NCI-H2196 treated with DMSO at 0.1 percent for 48 hours (cell line): ENCODE measurements at regions not wholly inside any gene's neighbourhood (a gene's known extent, or its start where the extent isn't known, plus 50 kb on each side); places are given as distances from the start of the nearest gene placed in this dataset.

Experiments used
- DNase-seq: peaks from one replicate; lab custom pipeline; 2025; ENCODE audit not compliant: unreplicated experiment; lab: John Stamatoyannopoulos, UW

DNA sequence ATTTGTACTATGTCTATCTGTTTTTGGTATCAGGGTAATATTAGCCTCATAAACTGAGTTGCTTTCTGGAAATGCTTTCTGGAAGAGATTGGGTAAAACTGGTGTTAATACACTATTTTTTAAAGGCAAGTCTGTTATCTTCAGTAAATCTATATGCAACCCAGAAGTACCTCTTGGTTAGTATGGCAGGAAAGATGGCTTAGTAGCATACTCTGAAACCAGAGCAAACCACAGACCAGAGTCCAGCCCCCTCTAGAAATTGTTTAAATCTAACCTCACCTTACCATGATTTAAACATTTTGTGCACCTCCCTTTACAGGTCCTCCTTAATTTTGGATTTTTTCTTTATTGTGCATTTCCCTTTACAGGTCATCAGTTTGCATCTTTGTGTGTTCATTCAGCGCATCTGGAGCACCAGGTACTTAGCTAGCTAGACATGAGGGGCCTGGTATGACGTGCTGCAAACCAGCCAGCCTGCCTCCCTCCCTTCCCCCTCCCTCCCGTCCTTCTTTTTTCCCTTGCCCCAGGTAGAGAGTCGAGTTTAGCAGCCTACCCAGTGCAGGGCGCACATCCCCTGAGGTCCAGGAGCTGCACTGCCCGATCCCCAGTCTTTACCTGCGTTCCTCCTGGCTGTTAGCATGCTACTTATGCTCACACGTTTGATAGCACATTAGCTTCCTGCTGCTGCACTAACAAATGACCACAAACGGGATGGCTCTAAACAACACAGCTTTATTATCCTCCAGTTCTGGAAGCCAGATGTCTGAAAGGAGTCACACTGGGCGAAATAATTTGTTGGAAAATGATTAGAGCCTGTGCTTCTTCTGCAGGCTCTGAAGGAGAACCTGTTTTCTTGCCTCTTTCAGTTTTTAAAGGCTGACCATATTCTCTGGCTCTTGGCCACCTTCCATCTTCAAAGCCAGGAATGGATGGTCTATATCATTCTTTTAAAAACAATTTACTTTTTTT, 299.9 kb upstream of the HABP2 start:
- no peak for DNase-seq

DNA sequence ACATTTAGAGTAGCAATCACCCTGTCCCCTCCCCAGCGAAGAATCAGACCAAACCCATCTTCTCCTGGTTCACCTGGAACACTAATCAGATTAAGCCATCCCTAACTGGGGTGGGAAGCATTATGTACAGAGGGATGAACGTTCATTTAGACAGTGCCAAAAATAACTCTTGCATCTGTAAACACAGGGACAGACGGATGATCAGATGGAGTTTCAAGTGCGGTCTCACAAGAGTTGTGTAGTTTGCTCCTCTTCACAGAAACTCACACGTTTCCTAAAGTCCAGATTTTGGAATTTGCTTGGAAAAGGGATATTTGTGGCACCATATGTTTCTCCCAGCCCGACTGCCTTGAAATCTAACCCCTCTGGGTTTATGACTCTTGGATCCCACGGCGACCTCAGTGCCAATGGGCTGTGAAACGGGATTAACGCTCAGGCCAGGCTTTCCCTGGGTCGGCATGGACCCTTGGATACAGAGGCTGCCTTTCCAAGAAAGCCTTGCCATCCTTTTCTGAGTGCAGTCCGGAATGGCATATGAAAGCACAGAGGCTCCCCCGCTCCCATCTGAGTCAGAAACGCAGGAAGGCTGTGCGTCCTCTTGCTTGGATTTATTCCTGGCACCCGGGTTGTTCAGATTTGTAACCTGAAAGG, 293.2 kb upstream of the HABP2 start:
- no peak for DNase-seq

DNA sequence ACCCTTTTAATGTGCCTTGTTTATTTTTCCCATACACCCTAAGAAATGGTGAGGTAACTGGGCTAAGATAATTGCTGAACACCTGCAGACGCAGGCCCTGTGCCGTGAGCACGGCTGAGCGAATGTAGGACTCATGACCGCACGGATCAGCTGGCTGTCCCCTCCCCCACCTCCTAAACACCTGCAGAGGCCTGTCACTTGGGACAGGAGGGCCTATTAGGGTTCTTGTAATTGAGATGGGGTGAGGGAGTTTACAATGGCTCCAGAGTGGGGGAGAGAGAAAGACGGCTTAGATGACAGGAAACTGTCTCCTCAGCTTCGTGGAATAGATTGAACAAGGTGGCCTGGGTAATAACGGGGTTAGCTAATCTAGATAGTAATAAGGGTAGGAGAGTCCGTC, 291.7 kb upstream of the HABP2 start:
- no peak for DNase-seq

DNA sequence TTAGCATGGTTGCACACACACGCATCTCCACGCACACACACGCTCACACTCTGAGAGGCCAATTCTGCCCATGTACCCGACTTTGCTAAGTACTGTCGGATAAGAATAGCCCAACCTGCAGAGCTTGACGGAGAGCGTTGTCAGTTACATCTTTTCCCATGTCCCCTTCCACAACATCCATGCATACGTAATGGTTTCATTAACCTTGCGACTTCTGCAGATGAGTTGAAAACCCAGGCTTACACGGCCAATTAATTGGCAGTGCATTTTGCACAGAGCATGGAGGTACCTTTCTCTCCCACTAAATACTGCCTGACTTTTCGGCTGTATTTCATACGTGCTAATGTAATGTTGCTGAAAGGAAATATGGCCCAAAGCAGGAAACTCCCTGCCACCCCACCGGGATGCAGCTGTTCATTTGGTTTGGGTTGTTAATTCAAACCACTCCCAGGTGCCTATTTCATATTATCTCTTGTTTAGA, 291.2 kb upstream of the HABP2 start:
- DNase-seq, result no peak

DNA sequence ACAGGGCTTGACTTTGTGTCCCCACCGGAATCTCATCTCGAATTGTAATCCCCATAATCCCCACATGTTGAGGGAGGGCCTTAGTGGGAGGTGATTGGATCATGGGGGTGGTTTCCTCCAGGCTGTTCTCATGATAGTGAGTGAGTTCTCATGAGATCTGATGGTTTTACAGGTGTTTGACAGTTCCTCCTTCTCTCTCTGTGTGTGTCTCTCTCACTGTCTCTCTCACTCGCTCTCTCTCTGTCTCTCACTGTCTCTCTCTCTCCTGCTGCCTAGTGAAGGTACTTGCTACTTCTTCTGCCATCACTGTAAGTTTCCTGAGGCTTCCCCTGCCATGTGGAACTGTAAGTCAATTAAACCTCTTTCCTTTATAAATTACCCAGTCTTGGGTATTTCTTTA, 289.8 kb upstream of the HABP2 start:
- DNase-seq, result no peak

DNA sequence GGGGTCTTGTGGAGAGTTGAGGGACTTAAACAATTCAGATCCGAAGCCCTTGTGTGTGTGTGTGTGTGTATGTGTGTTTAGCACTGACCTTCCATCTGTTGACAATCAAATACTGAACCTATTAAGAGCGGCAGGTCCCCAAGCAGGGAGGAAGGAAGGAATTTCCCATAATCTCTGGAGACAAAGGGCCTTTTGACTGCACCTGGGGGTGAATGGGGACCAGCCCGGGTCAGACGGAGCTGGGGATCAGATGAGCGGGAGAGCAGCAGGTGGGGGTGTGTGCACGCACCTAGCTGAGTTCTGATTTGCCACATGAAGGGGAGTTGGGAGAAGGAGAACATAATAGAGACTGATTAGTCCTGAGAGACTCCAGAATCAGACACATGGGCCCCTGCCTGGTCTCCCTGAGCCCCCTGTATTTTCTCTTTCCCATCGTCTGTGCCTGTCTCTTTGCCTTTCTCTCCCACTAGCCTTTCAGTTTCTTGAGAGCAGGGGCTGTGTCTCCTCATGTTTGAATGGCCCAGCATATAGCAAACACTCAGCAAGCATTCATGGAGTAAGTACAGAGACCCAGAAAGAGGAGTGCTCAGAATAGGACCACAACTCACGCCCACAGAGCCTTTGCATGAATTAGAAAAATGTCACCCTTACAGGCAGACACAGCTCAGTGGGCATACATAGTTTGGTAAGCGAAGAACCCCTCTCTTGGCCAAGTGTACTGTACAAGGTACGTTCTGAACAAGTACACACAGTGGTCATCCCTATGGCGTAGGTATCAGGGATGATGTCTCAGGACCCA, 288.3 kb upstream of the HABP2 start:
- no peak for DNase-seq

DNA sequence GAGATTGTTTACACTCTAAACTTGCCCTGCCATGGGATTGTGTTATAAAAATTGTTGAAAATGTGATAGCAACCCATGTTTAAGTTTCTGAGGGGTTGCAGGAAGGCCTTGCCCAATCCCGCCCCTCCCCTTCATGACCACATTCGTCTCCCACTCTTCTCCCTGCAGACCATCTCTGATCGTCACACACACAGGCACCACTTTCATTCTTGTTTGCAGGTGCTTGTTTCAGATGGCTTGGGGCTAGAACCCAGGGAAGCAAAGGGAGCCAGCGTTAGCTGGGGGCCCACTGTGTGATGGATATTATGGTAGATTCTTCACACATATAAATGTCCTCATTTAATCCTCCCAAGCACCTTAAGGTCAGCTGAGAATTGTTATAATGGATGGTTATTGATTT, 286.7 kb upstream of the HABP2 start:
- no peak for DNase-seq

DNA sequence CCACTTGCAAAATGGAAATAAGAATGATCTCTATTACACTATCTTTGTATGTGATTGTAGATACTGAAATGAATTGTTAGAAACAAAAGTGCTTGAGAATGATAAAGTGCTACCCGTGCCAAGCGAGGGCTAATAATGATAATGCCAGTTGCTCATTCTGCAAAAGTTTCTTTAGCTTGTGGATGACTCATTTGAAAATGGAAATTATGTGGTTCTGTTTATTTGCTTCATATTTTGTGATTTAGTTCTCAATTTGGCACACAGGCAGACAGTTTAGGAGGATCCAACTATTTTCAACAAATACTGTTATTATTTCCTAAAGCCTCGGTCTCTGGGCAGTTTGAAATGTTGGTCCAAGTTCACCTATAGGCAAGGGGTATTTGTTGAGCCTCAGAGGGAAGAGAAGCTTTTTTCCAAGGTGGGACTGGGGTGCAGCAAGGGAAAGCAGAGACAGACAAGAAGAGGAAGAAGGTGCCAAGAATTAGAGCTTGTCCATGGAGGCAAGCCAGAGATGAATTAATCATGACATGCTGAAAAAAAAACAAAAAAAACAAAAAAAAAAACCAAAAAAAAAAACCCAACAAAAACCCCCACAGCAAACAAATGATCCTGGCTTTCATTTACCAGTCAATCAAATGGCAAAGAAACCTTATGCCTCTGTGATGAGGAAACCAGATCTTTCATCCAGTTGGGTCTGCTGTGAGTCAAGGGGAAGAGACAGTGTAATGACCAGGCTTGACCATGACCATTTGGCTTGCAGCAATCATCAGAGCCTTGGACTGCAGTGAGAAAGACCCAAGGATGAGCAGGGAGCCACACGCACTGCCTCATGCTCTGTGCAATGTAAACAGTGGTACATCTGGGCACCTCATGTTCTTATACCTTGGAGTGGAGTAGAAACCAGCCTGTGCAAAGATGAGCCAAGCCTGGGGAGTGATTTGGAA, 285.0 kb upstream of the HABP2 start:
- DNase-seq, result no peak

DNA sequence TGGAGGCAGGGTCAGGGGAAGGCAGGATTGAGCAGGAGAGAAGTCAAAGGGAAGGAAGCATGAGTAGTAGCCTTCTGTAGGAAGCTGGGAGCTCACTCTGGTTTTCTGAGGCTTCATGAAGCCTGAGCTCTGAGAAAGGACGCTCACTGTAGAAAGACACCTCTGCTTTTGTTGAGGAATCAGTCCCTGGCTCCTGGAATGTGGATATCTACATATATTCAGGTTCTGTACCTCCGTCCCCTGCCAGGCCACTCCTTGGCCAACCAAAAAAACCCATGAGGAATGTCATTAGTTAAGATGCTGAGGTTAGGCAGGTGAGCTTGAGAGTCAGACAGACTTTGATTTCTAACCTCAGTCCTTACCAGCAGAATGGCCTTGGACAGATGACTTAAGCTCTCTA, 283.5 kb upstream of the HABP2 start:
- no peak for DNase-seq

DNA sequence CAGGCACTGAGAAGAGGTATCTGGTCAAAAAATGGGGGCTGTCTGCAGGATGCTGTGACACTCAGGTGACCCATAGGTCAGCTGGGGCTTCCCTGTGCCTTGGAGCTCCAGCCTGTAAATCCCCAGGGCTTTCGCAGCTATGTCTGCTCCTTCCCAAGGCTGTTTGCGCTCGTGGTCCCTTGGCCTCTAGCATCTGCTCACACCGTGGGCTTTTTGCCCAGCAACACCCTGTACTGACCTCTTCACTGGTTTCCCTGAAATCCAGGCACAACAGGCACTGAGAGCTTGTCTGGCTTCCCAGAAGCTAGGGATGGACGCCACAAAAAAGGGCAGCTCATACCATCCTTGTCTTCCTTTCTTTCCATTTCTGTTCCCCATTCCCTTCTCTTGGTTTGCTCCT, 280.3 kb upstream of the HABP2 start:
- DNase-seq, result no peak

DNA sequence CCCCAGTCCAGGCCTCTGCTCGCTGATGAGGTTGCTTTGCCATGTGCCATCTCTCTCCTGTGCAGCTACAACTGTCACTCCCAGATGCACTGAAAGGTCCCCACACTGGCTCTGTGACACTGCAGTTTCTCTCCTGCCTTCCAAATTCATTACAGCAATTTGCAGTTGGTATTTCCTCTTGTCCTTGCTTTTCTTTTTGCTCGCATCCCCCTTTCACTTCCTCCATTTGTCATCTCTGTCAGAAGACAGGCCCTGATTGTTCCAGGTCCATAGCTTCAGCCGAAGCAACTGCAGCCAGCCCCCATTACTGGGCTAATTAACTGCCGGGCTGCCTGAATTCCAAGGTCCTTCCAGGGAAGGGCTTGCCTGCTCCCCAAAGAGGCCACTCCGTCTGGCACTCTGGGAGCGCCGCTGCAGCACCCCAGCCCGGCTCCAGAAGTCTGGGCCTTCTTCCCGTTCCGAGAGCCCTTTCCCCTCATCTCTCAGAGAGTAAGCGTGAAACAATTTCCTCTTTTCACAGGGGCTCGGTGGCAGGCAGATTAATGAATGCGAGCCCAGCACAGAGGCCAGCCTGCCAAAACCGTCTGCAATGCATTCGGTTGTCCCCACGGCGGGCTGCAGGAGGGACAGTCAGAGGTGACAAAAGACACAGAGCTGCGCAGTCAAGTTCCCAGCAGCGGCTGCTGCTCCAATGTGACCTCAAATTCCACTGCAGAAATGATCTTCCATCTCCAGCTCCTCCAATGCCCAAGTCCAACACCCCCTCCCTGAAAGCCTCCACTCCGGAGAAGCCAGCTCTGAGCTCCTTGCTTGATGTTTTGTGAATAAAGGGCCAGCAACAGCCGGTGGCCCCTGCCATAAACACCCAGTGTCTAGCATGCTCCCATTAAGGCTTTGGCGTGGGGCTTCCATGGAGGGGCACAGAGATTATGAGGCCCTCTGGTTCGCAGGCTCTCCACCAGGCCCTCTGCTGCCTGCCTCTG, 279.4 kb upstream of the HABP2 start:
- DNase-seq, result no peak

DNA sequence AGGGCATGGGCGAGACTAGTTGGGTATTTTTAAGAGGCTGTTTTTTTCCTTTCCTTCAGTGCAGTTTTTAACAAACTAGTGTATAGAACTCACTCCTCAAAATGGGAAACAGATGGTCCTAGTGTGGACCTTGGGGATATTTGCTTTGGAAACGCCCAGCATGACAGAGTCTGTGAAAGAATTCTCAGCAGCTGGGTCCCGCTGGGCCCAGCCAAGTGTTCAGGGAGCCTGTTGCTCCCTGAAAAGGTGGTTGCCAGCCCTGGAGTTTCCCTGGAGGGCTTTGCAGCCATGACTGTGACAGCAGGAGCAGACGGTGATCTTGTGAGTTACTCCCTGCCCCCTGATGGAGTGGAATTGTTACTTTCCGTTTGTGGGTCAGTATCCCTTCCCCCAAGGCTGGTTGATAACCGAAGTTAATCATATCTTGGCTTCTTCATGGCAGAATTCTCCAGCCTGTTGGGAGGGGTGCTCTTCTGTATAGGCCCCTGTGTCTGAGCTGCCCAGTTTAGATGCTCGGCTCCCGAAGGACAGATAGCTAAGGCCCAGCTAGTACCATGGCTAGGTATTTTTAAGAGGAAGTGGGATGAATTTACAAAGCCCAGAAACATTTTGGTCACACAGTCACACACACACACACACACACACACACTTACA, 278.6 kb upstream of the HABP2 start:
- no peak for DNase-seq

DNA sequence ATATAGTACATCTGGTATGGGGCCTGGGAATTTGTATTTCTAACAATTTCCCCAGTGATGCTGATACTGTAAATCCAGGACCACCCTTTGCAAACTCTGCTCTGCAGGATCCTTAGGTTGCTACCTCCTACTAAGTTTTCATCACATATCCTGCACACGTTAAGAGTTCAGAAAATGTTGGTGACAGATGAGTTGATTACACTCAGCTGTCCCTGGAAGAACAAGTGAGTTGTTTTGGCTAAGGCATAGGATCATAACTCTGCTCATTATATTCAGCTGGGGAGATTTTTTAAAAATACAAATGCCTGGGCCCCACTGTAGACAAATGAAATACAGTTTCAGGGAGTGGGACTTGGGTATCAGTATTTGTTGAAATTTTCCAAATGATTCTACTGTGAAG, 274.6 kb upstream of the HABP2 start:
- DNase-seq, result no peak

DNA sequence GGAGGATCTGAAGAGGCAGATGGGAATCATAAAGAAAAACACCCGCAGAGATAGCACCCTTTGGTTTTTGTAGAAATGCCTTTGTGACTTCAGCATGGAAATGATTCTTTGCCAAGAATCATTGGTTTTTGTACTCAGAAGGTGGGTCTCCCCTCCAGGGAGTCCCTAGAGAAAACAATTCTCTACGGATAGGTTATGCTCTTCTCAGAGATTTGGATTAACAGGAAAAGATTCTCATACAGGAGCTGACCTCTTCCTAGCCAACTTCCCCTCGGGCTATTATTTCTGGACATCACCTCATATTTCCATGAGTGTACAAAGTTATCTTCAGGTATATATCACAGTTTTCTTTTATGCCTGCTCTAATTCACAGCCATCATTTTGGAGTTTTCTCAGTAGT, 274.2 kb upstream of the HABP2 start:
- DNase-seq, result no peak

DNA sequence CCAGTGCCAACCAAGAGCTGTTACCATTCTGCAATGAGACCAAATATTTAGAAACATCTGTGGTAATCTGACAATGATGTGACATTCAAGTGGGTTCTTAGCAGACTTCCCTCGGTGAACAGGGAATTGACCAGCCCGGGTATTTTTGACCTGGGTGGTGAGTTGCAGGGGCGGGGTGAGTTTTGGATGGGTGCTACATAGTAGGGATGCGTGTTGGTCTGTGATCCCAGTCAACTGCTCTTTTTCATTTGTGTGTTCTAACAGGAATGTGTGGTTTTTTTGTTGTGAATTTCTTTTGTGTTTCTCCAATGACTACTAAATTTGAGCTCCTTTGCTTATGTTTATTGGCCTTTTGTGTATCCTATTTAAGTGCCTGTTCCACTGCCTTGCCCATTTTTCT, 273.6 kb upstream of the HABP2 start:
- DNase-seq, result no peak

DNA sequence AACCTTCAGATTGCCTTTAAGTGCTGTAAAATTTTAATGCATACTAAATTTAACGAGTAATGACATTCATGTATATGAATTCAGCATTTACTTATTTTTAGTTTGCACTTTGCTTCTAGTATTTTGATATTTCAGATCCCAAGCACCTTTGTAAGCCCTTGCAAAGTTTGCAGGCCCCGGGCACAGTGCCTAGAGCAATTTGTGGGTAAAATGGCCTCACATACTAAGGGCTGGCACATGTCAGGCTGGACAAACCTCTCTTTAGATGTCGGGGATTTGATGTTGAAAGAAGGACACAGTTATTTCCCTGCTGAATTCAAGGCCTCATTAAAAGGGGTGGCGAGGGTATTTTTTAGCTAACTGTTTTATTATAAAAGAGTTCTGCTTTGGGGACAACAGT, 270.3 kb upstream of the HABP2 start:
- no peak for DNase-seq

DNA sequence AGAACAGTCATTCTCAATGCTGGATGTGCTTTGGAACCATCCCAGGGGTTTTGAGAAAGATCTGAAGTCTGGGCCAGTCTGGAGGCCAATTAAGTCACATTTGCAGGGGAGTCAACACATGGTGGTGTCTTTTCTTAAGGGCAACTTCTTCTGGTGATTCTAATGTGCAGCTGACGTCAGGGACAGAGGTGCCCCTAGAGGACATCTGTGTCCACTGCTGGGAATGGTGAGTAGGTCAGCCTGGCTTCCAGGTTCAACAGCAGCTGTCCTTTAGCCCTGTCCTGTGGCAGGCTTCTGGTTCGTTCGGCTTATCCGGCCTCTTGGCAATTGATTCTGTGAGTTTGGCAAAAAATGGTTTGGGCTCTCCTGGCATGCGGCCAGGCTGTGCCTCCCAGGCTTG, 269.7 kb upstream of the HABP2 start:
- no peak for DNase-seq

DNA sequence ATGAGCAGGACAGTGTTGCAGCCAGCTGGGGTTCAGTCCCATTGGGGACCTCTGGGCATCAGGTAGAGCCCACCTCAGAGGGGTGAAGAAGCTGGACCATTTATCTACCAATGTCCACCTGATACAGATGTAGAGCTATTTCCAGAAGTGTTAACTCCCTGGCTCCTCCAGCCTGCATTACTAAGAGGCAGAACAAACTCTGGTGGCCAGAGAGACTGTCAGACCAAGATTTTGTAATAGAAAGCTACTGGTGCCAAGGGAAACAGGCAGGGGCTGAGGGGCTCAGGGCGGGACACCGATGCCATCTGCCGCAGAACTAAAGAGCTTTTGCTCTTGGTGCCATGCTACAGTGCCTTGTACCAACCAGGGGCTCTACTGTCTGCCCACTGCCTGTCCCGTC, 268.2 kb upstream of the HABP2 start:
- no peak for DNase-seq

DNA sequence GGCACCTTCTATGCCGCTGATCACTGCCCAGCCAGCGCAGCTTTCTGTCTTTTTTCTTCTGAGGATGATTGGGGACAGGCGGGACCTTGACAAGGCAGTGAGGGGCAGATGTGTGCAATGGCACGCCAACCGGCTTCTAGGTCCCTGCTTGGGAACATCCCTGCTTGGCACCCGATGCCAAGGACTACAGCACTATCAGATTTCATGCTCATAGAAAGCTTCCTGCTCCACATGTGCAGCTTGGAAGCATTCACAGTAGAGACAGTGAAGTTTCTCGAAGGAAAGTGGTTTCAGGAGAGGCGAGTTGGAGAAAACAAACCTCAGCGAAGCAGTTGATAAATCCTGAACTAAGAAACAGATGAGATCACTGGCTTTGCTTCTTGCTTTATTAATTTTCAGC, 267.5 kb upstream of the HABP2 start:
- no peak for DNase-seq
